Ishikawa (cell line): ENCODE measurements at regions not wholly inside any gene's neighbourhood (a gene's known extent, or its start where the extent isn't known, plus 50 kb on each side); places are given as distances from the start of the nearest gene placed in this dataset.

Source experiments
- CEBPB ChIP-seq: IDR thresholded peaks from 2 replicates; pipeline ENCODE4 v1.6.1; 2012
- CREB1 ChIP-seq: IDR thresholded peaks from 2 replicates; pipeline ENCODE4 v1.6.1; 2012; ENCODE audit warnings: low read depth
- EP300 ChIP-seq: IDR thresholded peaks from 2 replicates; pipeline ENCODE4 v1.6.1; 2012; ENCODE audit warnings: borderline replicate concordance
- FOXM1 ChIP-seq: IDR thresholded peaks from 2 replicates; pipeline ENCODE4 v1.6.1; 2012; ENCODE audit warnings: low read depth, borderline replicate concordance
- MAX ChIP-seq: IDR thresholded peaks from 2 replicates; pipeline ENCODE4 v1.6.1; 2012
- REST ChIP-seq: IDR thresholded peaks from 2 replicates; pipeline ENCODE4 v1.6.1; 2012; ENCODE audit warnings: low read depth, mild to moderate bottlenecking
- TCF12 ChIP-seq: IDR thresholded peaks from 2 replicates; pipeline ENCODE4 v1.6.1; 2012; ENCODE audit warnings: low read depth
- YY1 ChIP-seq: IDR thresholded peaks from 2 replicates; pipeline ENCODE4 v1.6.1; 2012; ENCODE audit warnings: low read depth
- TF ChIP-seq, protein P1 (sequence below): IDR thresholded peaks from 2 replicates; pipeline ENCODE4 v1.6.1; 2012

DNA sequence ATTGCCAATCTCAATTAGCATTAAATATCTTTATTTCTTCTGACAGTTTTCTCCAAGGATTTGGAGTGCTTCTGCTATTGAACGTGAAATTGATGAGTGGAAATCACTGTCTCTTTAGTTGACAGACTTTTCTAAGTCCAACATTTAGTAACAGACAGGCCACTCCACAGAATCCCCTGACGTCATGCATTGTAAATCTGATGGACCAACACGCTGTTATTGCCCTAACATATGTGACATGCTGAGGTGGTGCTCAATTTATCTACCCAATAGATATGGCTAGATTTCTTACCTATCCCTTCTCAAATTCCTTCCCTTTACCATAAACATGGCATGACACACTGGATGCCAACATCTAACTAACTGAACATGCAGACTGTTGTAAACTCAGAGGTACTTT is 240.6 kb upstream of the DGKB start:
- no peak for TF ChIP-seq EP300
- TF ChIP-seq MAX: no peak
- TF ChIP-seq, protein P1, sequence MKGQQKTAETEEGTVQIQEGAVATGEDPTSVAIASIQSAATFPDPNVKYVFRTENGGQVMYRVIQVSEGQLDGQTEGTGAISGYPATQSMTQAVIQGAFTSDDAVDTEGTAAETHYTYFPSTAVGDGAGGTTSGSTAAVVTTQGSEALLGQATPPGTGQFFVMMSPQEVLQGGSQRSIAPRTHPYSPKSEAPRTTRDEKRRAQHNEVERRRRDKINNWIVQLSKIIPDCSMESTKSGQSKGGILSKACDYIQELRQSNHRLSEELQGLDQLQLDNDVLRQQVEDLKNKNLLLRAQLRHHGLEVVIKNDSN: no peak
- no peak for TF ChIP-seq REST
- TF ChIP-seq FOXM1: no peak
- no peak for TF ChIP-seq CEBPB
- TF ChIP-seq YY1: no peak
- TF ChIP-seq CREB1: no peak
- TF ChIP-seq TCF12: no peak
